GM23248 (cell line): ENCODE measurements at regions not wholly inside any gene's neighbourhood (a gene's known extent, or its start where the extent isn't known, plus 50 kb on each side); places are given as distances from the start of the nearest gene placed in this dataset.

ENCODE experiments used
- DNase-seq: peaks from one replicate; pipeline ENCODE4 v3.0.0-alpha.2; 2015
- H2AFZ ChIP-seq: fragments of 200-600 bp; sonication (generic); 2 replicates; pipeline ENCODE4 v1.6.1; 2016; ENCODE audit warnings: antibody characterized with exemption
- H3F3A ChIP-seq: fragments of 200-600 bp; sonication (generic); 2 replicates; pipeline ENCODE4 v1.6.1; 2016; ENCODE audit warnings: mild to moderate bottlenecking, antibody characterized with exemption, mixed run types; ENCODE audit not compliant: insufficient read depth
- H3K27ac ChIP-seq: fragments of 200-600 bp; sonication (generic); 2 replicates; pipeline ENCODE4 v1.5.1; 2016; ENCODE audit warnings: mild to moderate bottlenecking
- H3K27me3 ChIP-seq: fragments of 200-600 bp; sonication (generic); replicated peaks from 2 replicates; pipeline ENCODE4 v1.6.1; 2016; ENCODE audit warnings: mild to moderate bottlenecking; ENCODE audit not compliant: insufficient read depth
- H3K36me3 ChIP-seq: fragments of 200-600 bp; sonication (generic); 2 replicates; pipeline ENCODE4 v1.6.1; 2016; ENCODE audit warnings: low read depth, mild to moderate bottlenecking
- H3K4me1 ChIP-seq: fragments of 200-600 bp; sonication (generic); 2 replicates; pipeline ENCODE4 v1.6.1; 2016; ENCODE audit warnings: mild to moderate bottlenecking; ENCODE audit not compliant: insufficient read depth
- H3K4me2 ChIP-seq: fragments of 200-600 bp; sonication (generic); one replicate; pipeline ENCODE4 v1.6.1; 2016; ENCODE audit warnings: mild to moderate bottlenecking; ENCODE audit not compliant: unreplicated experiment
- H3K4me3 ChIP-seq: fragments of 200-600 bp; sonication (generic); 2 replicates; pipeline ENCODE4 v1.5.1; 2016; ENCODE audit warnings: mild to moderate bottlenecking
- H3K79me2 ChIP-seq: fragments of 200-600 bp; sonication (generic); 2 replicates; pipeline ENCODE4 v1.6.1; 2016; ENCODE audit warnings: mild to moderate bottlenecking; ENCODE audit not compliant: insufficient read depth
- H3K9ac ChIP-seq: fragments of 200-600 bp; sonication (generic); 2 replicates; pipeline ENCODE4 v1.6.1; 2016; ENCODE audit warnings: mild to moderate bottlenecking
- H3K9me2 ChIP-seq: fragments of 200-600 bp; sonication (generic); 2 replicates; pipeline ENCODE4 v1.6.1; 2016; ENCODE audit warnings: mixed run types, mild to moderate bottlenecking, moderate library complexity; ENCODE audit not compliant: insufficient read depth
- H3K9me3 ChIP-seq: fragments of 200-600 bp; sonication (generic); one replicate; pipeline ENCODE4 v1.6.1; 2017; ENCODE audit warnings: low read depth
- H4K20me1 ChIP-seq: fragments of 200-600 bp; sonication (generic); 2 replicates; pipeline ENCODE4 v1.6.0; 2016; ENCODE audit not compliant: insufficient read depth
- EZH2 ChIP-seq: fragments of 200-600 bp; sonication (generic); IDR thresholded peaks from 2 replicates; pipeline ENCODE4 v1.6.1; 2018; ENCODE audit warnings: antibody characterized with exemption, mild to moderate bottlenecking; ENCODE audit not compliant: insufficient read depth, poor library complexity, severe bottlenecking
- EZH2phosphoT487 ChIP-seq: fragments of 200-600 bp; sonication (generic); IDR thresholded peaks from 2 replicates; pipeline ENCODE4 v1.6.1; 2018; ENCODE audit warnings: antibody characterized with exemption, moderate library complexity, mild to moderate bottlenecking, low read depth; ENCODE audit not compliant: insufficient read depth
- whole genome bisulfite sequencing, 2 experiments: methylation state at CpG; one replicate each; pipeline ENCODE4 v1.1.6; 2015 to 2017; ENCODE audit warnings: low lambda C conversion rate in 2 of 2, low coverage in 1 of 2; ENCODE audit errors: missing lambda C conversion rate in 2 of 2; 5-methylcytosine and 5-hydroxymethylcytosine counted together
- in situ Hi-C: fragments of 300-500 bp; cut with MboI; formaldehyde crosslinking; loops from 2 replicates; pipeline ENCODE4 v1.15.0; 2020

GRCh38 chr7:118477036-118477435 is 252.5 kb downstream of the ANKRD7 start:
- H2AFZ ChIP-seq: no peak overlapping the region
- no peaks in the 10 kb centered on the region for H3K36me3 ChIP-seq
- in situ Hi-C loops: no loop called here
- no peak overlapping the region for H3K4me2 ChIP-seq
- no peak overlapping the region for H3K9ac ChIP-seq
- H3K4me3 ChIP-seq: no peak overlapping the region
- TF ChIP-seq EZH2phosphoT487 (no peak), EZH2 (no peak)
- no peaks in the 10 kb centered on the region for H3F3A ChIP-seq
- DNase-seq: no peak
- no peaks in the 10 kb centered on the region for H3K79me2 ChIP-seq
- no peaks in the 10 kb centered on the region for H4K20me1 ChIP-seq
- no peaks in the 10 kb centered on the region for H3K27me3 ChIP-seq
- 21 to 24% methylated on average over 3 of the region's 3 CpGs for WGBS, 2 experiments
- H3K27ac ChIP-seq: no peak overlapping the region
- H3K9me2 ChIP-seq: no peaks in the 10 kb centered on the region
- no peaks in the 10 kb centered on the region for H3K4me1 ChIP-seq
- H3K9me3 ChIP-seq: no peaks in the 10 kb centered on the region

- H3K9me2 ChIP-seq: no peaks in the 10 kb centered on the region
- H3F3A ChIP-seq: no peaks in the 10 kb centered on the region
- in situ Hi-C loops: no loop called here
- H3K4me3 ChIP-seq: no peak overlapping the region
- no peaks in the 10 kb centered on the region for H3K9me3 ChIP-seq
- TF ChIP-seq EZH2: no peak
- H3K4me1 ChIP-seq: no peaks in the 10 kb centered on the region
- H3K36me3 ChIP-seq: no peaks in the 10 kb centered on the region
- no peak overlapping the region for H3K4me2 ChIP-seq
- H3K27ac ChIP-seq: no peak overlapping the region
- WGBS, 2 experiments: 13% methylated on average over 4 of the region's 4 CpGs
- H2AFZ ChIP-seq: no peak overlapping the region
- no peaks in the 10 kb centered on the region for H3K79me2 ChIP-seq
- H3K9ac ChIP-seq: no peak overlapping the region
- no peaks in the 10 kb centered on the region for H3K27me3 ChIP-seq
- H4K20me1 ChIP-seq: no peaks in the 10 kb centered on the region
- no peak for DNase-seq
Observed at GRCh38 chr7:118478236-118478635, 253.7 kb downstream of the ANKRD7 start.

GRCh38 chr7:118478931-118479330 is 254.4 kb downstream of the ANKRD7 start:
- no peaks in the 10 kb centered on the region for H3F3A ChIP-seq
- no peaks in the 10 kb centered on the region for H3K36me3 ChIP-seq
- in situ Hi-C loops: no loop called here
- no peak overlapping the region for H2AFZ ChIP-seq
- no peak overlapping the region for H3K27ac ChIP-seq
- TF ChIP-seq EZH2 (no peak), EZH2phosphoT487 (no peak)
- 10 to 12% methylated on average over 2 of the region's 2 CpGs for WGBS, 2 experiments
- H3K4me2 ChIP-seq: no peak overlapping the region
- no peaks in the 10 kb centered on the region for H3K9me3 ChIP-seq
- H3K79me2 ChIP-seq: no peaks in the 10 kb centered on the region
- no peak overlapping the region for H3K9ac ChIP-seq
- no peaks in the 10 kb centered on the region for H3K27me3 ChIP-seq
- no peaks in the 10 kb centered on the region for H3K9me2 ChIP-seq
- DNase-seq: no peak
- H4K20me1 ChIP-seq: no peaks in the 10 kb centered on the region
- no peaks in the 10 kb centered on the region for H3K4me1 ChIP-seq
- H3K4me3 ChIP-seq: no peak overlapping the region

GRCh38 chr7:118492466-118492865 is 268.0 kb downstream of the ANKRD7 start:
- Histone ChIP-seq H3K9me2 (no peaks in the 10 kb centered on the region), H3K4me1 (no peaks in the 10 kb centered on the region), H2AFZ (no peak overlapping the region), H3K9ac (no peak overlapping the region), H3F3A (no peaks in the 10 kb centered on the region), H3K27ac (no peak overlapping the region), H3K9me3 (no peaks in the 10 kb centered on the region), H4K20me1 (no peaks in the 10 kb centered on the region), H3K4me3 (no peak overlapping the region), H3K79me2 (no peaks in the 10 kb centered on the region), H3K4me2 (no peak overlapping the region), H3K36me3 (no peaks in the 10 kb centered on the region), H3K27me3 (no peaks in the 10 kb centered on the region)
- no peak for DNase-seq
- 32 to 38% methylated on average over 5 of the region's 5 CpGs for WGBS, 2 experiments
- in situ Hi-C loops: no loop called here
- TF ChIP-seq EZH2: no peak
- no peak for TF ChIP-seq EZH2phosphoT487

GRCh38 chr7:118496138-118496644 is 271.7 kb downstream of the ANKRD7 start:
- no peaks in the 10 kb centered on the region for H3F3A ChIP-seq
- no peaks in the 10 kb centered on the region for H3K27me3 ChIP-seq
- H3K9me2 ChIP-seq: no peaks in the 10 kb centered on the region
- H3K36me3 ChIP-seq: no peaks in the 10 kb centered on the region
- H3K9ac ChIP-seq: no peak overlapping the region
- no peaks in the 10 kb centered on the region for H3K79me2 ChIP-seq
- H3K27ac ChIP-seq: no peak overlapping the region
- H3K9me3 ChIP-seq: no peaks in the 10 kb centered on the region
- no peak overlapping the region for H3K4me2 ChIP-seq
- in situ Hi-C loops: no loop called here
- TF ChIP-seq EZH2phosphoT487 (no peak), EZH2 (no peak)
- no peak overlapping the region for H3K4me3 ChIP-seq
- no peaks in the 10 kb centered on the region for H4K20me1 ChIP-seq
- H2AFZ ChIP-seq: no peak overlapping the region
- DNase-seq: no peak
- H3K4me1 ChIP-seq: no peaks in the 10 kb centered on the region
